ENCODE measurements at regions not wholly inside any gene's neighbourhood (a gene's known extent, or its start where the extent isn't known, plus 50 kb on each side); places are given as distances from the start of the nearest gene placed in this dataset.

DNA sequence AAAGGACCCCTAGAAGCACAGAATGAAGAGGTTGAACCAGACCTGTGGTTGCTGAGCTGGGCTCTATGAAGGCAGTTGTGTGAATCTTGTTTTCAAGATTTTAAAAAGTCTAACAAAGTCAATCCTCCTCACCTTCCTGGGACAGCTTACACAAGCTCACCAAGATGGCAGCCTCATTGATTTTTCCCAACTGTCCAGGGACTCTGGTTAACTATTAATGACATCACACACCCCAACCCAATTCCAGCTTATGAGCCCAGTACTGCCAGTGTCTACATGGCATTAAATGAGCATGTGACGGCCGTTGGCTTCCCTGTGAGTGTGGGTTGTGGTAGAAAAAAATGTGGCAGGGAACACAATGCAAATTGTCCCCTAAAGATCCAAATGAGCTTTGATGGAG, 137.0 kb downstream of the CHST1 start (continued):
- TF ChIP-seq SIN3A (IDR thresholded peaks at IDR 0.05; ENCODE audit: borderline replicate concordance, low read depth, low read length) (no peak), RAD21 (IDR thresholded peaks at IDR 0.05; ENCODE audit: low read length) (no peak), JUND (IDR thresholded peaks at IDR 0.05) (no peak)

DNA sequence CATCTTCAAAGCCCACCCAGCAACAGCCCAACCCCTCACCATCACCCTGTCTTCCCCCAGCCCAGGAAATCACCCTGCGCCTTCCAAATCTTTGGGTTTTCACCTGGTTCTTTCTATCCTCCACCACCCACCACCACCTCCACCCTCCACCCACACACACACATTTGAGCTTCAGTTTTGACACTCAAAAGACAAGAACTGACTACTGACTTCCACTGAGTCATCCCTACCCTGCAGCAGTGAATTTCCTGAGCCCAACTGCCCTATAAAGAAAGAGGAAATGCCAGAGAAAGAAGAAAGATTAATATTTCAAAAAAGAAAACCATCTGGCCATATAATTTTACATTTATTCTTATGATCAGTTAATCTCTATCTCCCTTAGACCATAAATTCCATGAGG, 137.5 kb downstream of the CHST1 start:
- TF ChIP-seq TEAD4 (IDR thresholded peaks at IDR 0.05; ENCODE audit: borderline replicate concordance, insufficient read depth) = no peak
- TF ChIP-seq JUND (IDR thresholded peaks at IDR 0.05) = no peak
- no peak for TF ChIP-seq EZH2phosphoT487 (IDR thresholded peaks at IDR 0.05; ENCODE audit: borderline replicate concordance, low read depth)
- TF ChIP-seq, protein P1, sequence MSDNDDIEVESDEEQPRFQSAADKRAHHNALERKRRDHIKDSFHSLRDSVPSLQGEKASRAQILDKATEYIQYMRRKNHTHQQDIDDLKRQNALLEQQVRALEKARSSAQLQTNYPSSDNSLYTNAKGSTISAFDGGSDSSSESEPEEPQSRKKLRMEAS (IDR thresholded peaks at IDR 0.05; ENCODE audit: low read depth) = no peak
- TF ChIP-seq SMC3 (IDR thresholded peaks at IDR 0.05; ENCODE audit: low read depth, low read length) = no peak
- TF ChIP-seq NRF1 (IDR thresholded peaks at IDR 0.05; ENCODE audit: low read depth, low read length) = no peak
- TF ChIP-seq, protein P2, sequence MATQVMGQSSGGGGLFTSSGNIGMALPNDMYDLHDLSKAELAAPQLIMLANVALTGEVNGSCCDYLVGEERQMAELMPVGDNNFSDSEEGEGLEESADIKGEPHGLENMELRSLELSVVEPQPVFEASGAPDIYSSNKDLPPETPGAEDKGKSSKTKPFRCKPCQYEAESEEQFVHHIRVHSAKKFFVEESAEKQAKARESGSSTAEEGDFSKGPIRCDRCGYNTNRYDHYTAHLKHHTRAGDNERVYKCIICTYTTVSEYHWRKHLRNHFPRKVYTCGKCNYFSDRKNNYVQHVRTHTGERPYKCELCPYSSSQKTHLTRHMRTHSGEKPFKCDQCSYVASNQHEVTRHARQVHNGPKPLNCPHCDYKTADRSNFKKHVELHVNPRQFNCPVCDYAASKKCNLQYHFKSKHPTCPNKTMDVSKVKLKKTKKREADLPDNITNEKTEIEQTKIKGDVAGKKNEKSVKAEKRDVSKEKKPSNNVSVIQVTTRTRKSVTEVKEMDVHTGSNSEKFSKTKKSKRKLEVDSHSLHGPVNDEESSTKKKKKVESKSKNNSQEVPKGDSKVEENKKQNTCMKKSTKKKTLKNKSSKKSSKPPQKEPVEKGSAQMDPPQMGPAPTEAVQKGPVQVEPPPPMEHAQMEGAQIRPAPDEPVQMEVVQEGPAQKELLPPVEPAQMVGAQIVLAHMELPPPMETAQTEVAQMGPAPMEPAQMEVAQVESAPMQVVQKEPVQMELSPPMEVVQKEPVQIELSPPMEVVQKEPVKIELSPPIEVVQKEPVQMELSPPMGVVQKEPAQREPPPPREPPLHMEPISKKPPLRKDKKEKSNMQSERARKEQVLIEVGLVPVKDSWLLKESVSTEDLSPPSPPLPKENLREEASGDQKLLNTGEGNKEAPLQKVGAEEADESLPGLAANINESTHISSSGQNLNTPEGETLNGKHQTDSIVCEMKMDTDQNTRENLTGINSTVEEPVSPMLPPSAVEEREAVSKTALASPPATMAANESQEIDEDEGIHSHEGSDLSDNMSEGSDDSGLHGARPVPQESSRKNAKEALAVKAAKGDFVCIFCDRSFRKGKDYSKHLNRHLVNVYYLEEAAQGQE (IDR thresholded peaks at IDR 0.05; ENCODE audit: low read depth, low read length) = no peak
- TF ChIP-seq GABPA (IDR thresholded peaks at IDR 0.05; ENCODE audit: low read depth) = no peak
- no peak for TF ChIP-seq RCOR1 (IDR thresholded peaks at IDR 0.05; ENCODE audit: low read length)
- no peak for TF ChIP-seq EP300 (IDR thresholded peaks at IDR 0.05; ENCODE audit: borderline replicate concordance in 1 of 2, low read depth in 1 of 2, low read length in 1 of 2)
- TF ChIP-seq FOSL2 (IDR thresholded peaks at IDR 0.05; ENCODE audit: borderline replicate concordance, low read depth) = no peak
- TF ChIP-seq, protein P3, sequence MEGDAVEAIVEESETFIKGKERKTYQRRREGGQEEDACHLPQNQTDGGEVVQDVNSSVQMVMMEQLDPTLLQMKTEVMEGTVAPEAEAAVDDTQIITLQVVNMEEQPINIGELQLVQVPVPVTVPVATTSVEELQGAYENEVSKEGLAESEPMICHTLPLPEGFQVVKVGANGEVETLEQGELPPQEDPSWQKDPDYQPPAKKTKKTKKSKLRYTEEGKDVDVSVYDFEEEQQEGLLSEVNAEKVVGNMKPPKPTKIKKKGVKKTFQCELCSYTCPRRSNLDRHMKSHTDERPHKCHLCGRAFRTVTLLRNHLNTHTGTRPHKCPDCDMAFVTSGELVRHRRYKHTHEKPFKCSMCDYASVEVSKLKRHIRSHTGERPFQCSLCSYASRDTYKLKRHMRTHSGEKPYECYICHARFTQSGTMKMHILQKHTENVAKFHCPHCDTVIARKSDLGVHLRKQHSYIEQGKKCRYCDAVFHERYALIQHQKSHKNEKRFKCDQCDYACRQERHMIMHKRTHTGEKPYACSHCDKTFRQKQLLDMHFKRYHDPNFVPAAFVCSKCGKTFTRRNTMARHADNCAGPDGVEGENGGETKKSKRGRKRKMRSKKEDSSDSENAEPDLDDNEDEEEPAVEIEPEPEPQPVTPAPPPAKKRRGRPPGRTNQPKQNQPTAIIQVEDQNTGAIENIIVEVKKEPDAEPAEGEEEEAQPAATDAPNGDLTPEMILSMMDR (IDR thresholded peaks at IDR 0.05) = no peak
- TF ChIP-seq FOXJ3 (CRISPR knock-in tag; IDR thresholded peaks at IDR 0.05) = no peak
- TF ChIP-seq, protein P4, sequence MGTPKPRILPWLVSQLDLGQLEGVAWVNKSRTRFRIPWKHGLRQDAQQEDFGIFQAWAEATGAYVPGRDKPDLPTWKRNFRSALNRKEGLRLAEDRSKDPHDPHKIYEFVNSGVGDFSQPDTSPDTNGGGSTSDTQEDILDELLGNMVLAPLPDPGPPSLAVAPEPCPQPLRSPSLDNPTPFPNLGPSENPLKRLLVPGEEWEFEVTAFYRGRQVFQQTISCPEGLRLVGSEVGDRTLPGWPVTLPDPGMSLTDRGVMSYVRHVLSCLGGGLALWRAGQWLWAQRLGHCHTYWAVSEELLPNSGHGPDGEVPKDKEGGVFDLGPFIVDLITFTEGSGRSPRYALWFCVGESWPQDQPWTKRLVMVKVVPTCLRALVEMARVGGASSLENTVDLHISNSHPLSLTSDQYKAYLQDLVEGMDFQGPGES (IDR thresholded peaks at IDR 0.05; ENCODE audit: low read depth, low read length) = no peak
- no peak for TF ChIP-seq RAD21 (IDR thresholded peaks at IDR 0.05; ENCODE audit: low read length)
- TF ChIP-seq SIN3A (IDR thresholded peaks at IDR 0.05; ENCODE audit: borderline replicate concordance, low read depth, low read length) = no peak
- no peak for TF ChIP-seq MXI1 (IDR thresholded peaks at IDR 0.05; ENCODE audit: low read depth, low read length)
- Histone ChIP-seq H3K9me3 (no peaks in the 10 kb centered on the region), H3K36me3 (replicated peaks in 1 of 2; ENCODE audit: control insufficient read depth in 1 of 2, insufficient read depth in 2 of 2, low read length in 1 of 2) (no peaks in the 10 kb centered on the region), H3K9ac (no peak overlapping the region), H2AFZ (ENCODE audit: low read depth) (no peak overlapping the region), H3K27me3 (ENCODE audit: insufficient read depth) (peaks cover 14% of the 10 kb centered on the region; the same call in 1 of the 2 replicates), H3K4me3 (ENCODE audit: low read depth in 2 of 2, low read length in 1 of 2) (no peak overlapping the region), H4K20me1 (ENCODE audit: insufficient read depth) (no peaks in the 10 kb centered on the region), H3K79me2 (ENCODE audit: insufficient read depth) (no peaks in the 10 kb centered on the region), H3K27ac (ENCODE audit: low read depth in 2 of 2, low read length in 1 of 2) (no peak overlapping the region), H3K4me2 (no peak overlapping the region), H3K9me2 (no peaks in the 10 kb centered on the region), H3K4me1 (ENCODE audit: control insufficient read depth in 1 of 2, insufficient read depth in 2 of 2, low read depth in 1 of 2, low read length in 1 of 2) (peaks cover 0 to 4% of the 10 kb centered on the region in 2 experiments; a peak in 1 of 4 replicates), H3F3A (replicated peaks; ENCODE audit: insufficient read depth) (no peaks in the 10 kb centered on the region)
- 92% methylated on average over 1 of the region's 1 CpG for WGBS (ENCODE audit: low lambda C conversion rate)
- no peak for DNase-seq
- POLR2A ChIA-PET = no interaction called here
- CTCF ChIA-PET = interaction anchor here (0.5 kb wide), 1 partner anchor 11 kb away, joined by 3 read pairs; no protein-coding TSS in a partner anchor
